ENCODE measurements at regions not wholly inside any gene's neighbourhood (a gene's known extent, or its start where the extent isn't known, plus 50 kb on each side); places are given as distances from the start of the nearest gene placed in this dataset.

DNA sequence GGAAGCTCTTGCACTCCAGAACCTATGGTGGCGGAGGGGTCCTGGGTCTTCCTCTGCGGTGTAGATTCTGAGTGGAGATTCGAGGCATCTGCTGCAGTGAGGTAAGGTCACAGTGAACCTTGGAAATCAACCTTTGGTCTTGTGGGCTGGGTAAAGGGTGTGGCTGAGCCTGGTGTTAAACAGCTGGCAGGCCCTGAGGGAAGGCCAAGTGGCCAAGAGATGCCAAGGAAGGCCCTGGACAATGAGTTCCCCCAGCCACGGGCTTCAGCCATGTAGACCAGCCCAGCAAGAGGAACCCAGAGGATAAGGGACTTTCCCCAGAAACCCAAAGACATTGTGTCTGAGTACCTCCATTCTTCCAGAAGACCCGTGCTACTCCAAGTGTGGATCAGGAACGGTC, 137.2 kb upstream of the ETS2 start:
- TF ChIP-seq EZH2 (IDR thresholded peaks at IDR 0.05; ENCODE audit: low read length, missing control alignments), result no peak
- TF ChIP-seq, protein P1, sequence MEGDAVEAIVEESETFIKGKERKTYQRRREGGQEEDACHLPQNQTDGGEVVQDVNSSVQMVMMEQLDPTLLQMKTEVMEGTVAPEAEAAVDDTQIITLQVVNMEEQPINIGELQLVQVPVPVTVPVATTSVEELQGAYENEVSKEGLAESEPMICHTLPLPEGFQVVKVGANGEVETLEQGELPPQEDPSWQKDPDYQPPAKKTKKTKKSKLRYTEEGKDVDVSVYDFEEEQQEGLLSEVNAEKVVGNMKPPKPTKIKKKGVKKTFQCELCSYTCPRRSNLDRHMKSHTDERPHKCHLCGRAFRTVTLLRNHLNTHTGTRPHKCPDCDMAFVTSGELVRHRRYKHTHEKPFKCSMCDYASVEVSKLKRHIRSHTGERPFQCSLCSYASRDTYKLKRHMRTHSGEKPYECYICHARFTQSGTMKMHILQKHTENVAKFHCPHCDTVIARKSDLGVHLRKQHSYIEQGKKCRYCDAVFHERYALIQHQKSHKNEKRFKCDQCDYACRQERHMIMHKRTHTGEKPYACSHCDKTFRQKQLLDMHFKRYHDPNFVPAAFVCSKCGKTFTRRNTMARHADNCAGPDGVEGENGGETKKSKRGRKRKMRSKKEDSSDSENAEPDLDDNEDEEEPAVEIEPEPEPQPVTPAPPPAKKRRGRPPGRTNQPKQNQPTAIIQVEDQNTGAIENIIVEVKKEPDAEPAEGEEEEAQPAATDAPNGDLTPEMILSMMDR (conservative IDR thresholded peaks at IDR 0.05 in 1 of 2, IDR thresholded peaks at IDR 0.05 in 1 of 2; ENCODE audit: low read depth in 1 of 2, low read length in 2 of 2), result no peak

Measured in fibroblast of lung (primary cell).